Neural cell (in vitro differentiated cells): ENCODE measurements at regions not wholly inside any gene's neighbourhood (a gene's known extent, or its start where the extent isn't known, plus 50 kb on each side); places are given as distances from the start of the nearest gene placed in this dataset.

Experiments used
- H2AFZ ChIP-seq: fragments of 200-600, 300-800 bp; sonication (generic), shearing (Covaris generic); 2 replicates; pipeline ENCODE4 v1.6.0; 2014; ENCODE audit warnings: low read depth, mild to moderate bottlenecking, antibody characterized with exemption, low read length, moderate library complexity
- H3F3A ChIP-seq: fragments of 200-600 bp; shearing (Covaris generic); 2 replicates; pipeline ENCODE4 v1.6.1; 2016; ENCODE audit warnings: mild to moderate bottlenecking, moderate library complexity, mixed read lengths, antibody characterized with exemption, low read length; ENCODE audit not compliant: insufficient read depth, poor library complexity, severe bottlenecking
- H3K27ac ChIP-seq: fragments of 200-600, 300-800 bp; sonication (generic), shearing (Covaris generic); 2 replicates; pipeline ENCODE4 v1.5.1; 2014; ENCODE audit warnings: mild to moderate bottlenecking, low read length, moderate library complexity
- H3K27me3 ChIP-seq: fragments of 300-800, 200-600 bp; sonication (generic), shearing (Covaris generic); 2 replicates; pipeline ENCODE4 v1.6.0; 2014; ENCODE audit warnings: mild to moderate bottlenecking, low read depth, low read length, moderate library complexity; ENCODE audit not compliant: insufficient read depth
- H3K36me3 ChIP-seq: fragments of 300-800, 200-600 bp; sonication (generic), shearing (Covaris generic); 2 replicates; pipeline ENCODE4 v1.5.1; 2014; ENCODE audit warnings: mild to moderate bottlenecking, antibody characterized with exemption, low read length, moderate library complexity; ENCODE audit not compliant: insufficient read depth
- H3K4me2 ChIP-seq: fragments of 300-800, 200-600 bp; sonication (generic), shearing (Covaris generic); 2 replicates; pipeline ENCODE4 v1.6.0; 2014; ENCODE audit warnings: mild to moderate bottlenecking, low read length
- H3K4me3 ChIP-seq: fragments of 300-800, 200-600 bp; sonication (generic), shearing (Covaris generic); 2 replicates; pipeline ENCODE4 v1.5.1; 2014; ENCODE audit warnings: mild to moderate bottlenecking, low read length, moderate library complexity
- H3K79me2 ChIP-seq: fragments of 200-600 bp; shearing (Covaris generic); replicated peaks from 2 replicates; pipeline ENCODE4 v1.6.0; 2014; ENCODE audit warnings: mild to moderate bottlenecking, low read length, moderate library complexity; ENCODE audit not compliant: insufficient read depth
- H3K9ac ChIP-seq: fragments of 300-800, 200-600 bp; sonication (generic), shearing (Covaris generic); 2 replicates; pipeline ENCODE4 v1.6.1; 2016; ENCODE audit warnings: mild to moderate bottlenecking, low read length, mixed read lengths
- H3K9me2 ChIP-seq: fragments of 200-600 bp; shearing (Covaris generic); 2 replicates; pipeline ENCODE4 v1.6.1; 2016; ENCODE audit warnings: mild to moderate bottlenecking, low read length, mixed read lengths; ENCODE audit not compliant: insufficient read depth
- H3K9me3 ChIP-seq: fragments of 200-600, 300-800 bp; sonication (generic), shearing (Covaris generic); 2 replicates; pipeline ENCODE4 v1.6.1; 2016; ENCODE audit warnings: mild to moderate bottlenecking, mixed run types, low read length, moderate library complexity, mixed read lengths
- H4K20me1 ChIP-seq: fragments of 200-600 bp; shearing (Covaris generic); 2 replicates; pipeline ENCODE4 v1.6.1; 2016; ENCODE audit warnings: mild to moderate bottlenecking, mixed run types; ENCODE audit not compliant: insufficient read depth
- CTCF ChIP-seq: fragments of 450-650 bp; IDR thresholded peaks from 2 replicates; pipeline ENCODE4 v1.5.1; 2014; ENCODE audit warnings: antibody characterized with exemption, mild to moderate bottlenecking, moderate library complexity; ENCODE audit not compliant: poor library complexity, severe bottlenecking
- EP300 ChIP-seq: fragments of 450-650 bp; conservative IDR thresholded peaks from 2 replicates; pipeline ENCODE4 v1.6.1; 2014; ENCODE audit warnings: antibody characterized with exemption, mild to moderate bottlenecking, moderate library complexity; ENCODE audit not compliant: poor library complexity, severe bottlenecking
- EZH2 ChIP-seq: fragments of 200-600, 300-800 bp; shearing (Covaris generic), sonication (generic); IDR thresholded peaks from 2 replicates; pipeline ENCODE4 v1.6.1; 2014; ENCODE audit warnings: antibody characterized with exemption, low read length, borderline replicate concordance, mild to moderate bottlenecking; ENCODE audit not compliant: insufficient read depth, poor library complexity, severe bottlenecking
- MXI1 ChIP-seq: fragments of 450-650 bp; conservative IDR thresholded peaks from 2 replicates; pipeline ENCODE4 v1.6.1; 2014; ENCODE audit warnings: antibody characterized with exemption, mild to moderate bottlenecking; ENCODE audit not compliant: poor library complexity, severe bottlenecking
- POLR2AphosphoS5 ChIP-seq: IDR thresholded peaks from 2 replicates; pipeline ENCODE4 v1.6.1; 2012
- RAD21 ChIP-seq: fragments of 450-650 bp; conservative IDR thresholded peaks from 2 replicates; pipeline ENCODE4 v1.6.1; 2014; ENCODE audit warnings: antibody characterized with exemption, mild to moderate bottlenecking, moderate library complexity
- REST ChIP-seq: IDR thresholded peaks from 2 replicates; pipeline ENCODE4 v1.6.1; 2012; ENCODE audit warnings: borderline replicate concordance
- SMC3 ChIP-seq: fragments of 450-650 bp; conservative IDR thresholded peaks from 2 replicates; pipeline ENCODE4 v1.6.1; 2014; ENCODE audit warnings: antibody characterized with exemption, mild to moderate bottlenecking, moderate library complexity; ENCODE audit not compliant: poor library complexity
- TAF1 ChIP-seq: IDR thresholded peaks from 2 replicates; pipeline ENCODE4 v1.6.1; 2012; ENCODE audit warnings: low read depth

GRCh38 chr2:20137884-20138283, 86.5 kb upstream of the LAPTM4A start:
- no peak overlapping the region for H3K4me3 ChIP-seq
- no peaks in the 10 kb centered on the region for H3K79me2 ChIP-seq
- H3K9me2 ChIP-seq = no peaks in the 10 kb centered on the region
- H3K36me3 ChIP-seq = no peaks in the 10 kb centered on the region
- H3K9me3 ChIP-seq = no peaks in the 10 kb centered on the region
- no peaks in the 10 kb centered on the region for H3F3A ChIP-seq
- H3K27ac ChIP-seq = no peak overlapping the region
- H4K20me1 ChIP-seq = no peaks in the 10 kb centered on the region
- no peak overlapping the region for H3K4me2 ChIP-seq
- no peak overlapping the region for H2AFZ ChIP-seq
- no peaks in the 10 kb centered on the region for H3K27me3 ChIP-seq
- no peak overlapping the region for H3K9ac ChIP-seq
- TF ChIP-seq REST = no peak
- TF ChIP-seq TAF1 = no peak
- no peak for TF ChIP-seq RAD21
- TF ChIP-seq POLR2AphosphoS5 = no peak
- no peak for TF ChIP-seq EP300

- H2AFZ ChIP-seq = no peak overlapping the region
- no peaks in the 10 kb centered on the region for H3K36me3 ChIP-seq
- no peak overlapping the region for H3K4me3 ChIP-seq
- H3K79me2 ChIP-seq = no peaks in the 10 kb centered on the region
- H3K9ac ChIP-seq = no peak overlapping the region
- H4K20me1 ChIP-seq = no peaks in the 10 kb centered on the region
- H3K9me2 ChIP-seq = no peaks in the 10 kb centered on the region
- no peak overlapping the region for H3K4me2 ChIP-seq
- H3K9me3 ChIP-seq = no peaks in the 10 kb centered on the region
- no peaks in the 10 kb centered on the region for H3F3A ChIP-seq
- TF ChIP-seq EP300 (no peak), EZH2 (no peak), POLR2AphosphoS5 (no peak), TAF1 (no peak), CTCF (no peak), REST (no peak), SMC3 (no peak), MXI1 (no peak), RAD21 (no peak)
- no peak overlapping the region for H3K27ac ChIP-seq
- no peaks in the 10 kb centered on the region for H3K27me3 ChIP-seq
Observed at GRCh38 chr2:20137131-20137571, 85.7 kb upstream of the LAPTM4A start.
